Immature natural killer cell (primary cell): ENCODE measurements at regions not wholly inside any gene's neighbourhood (a gene's known extent, or its start where the extent isn't known, plus 50 kb on each side); places are given as distances from the start of the nearest gene placed in this dataset.

Experiments used
- DNase-seq, 3 donors: peaks; one replicate each; pipeline ENCODE4 v3.0.0; 2022; ENCODE audit warnings: mixed read lengths in 1 of 3
- H3K27ac Mint-ChIP-seq, 6 donors: one replicate each; pipeline ENCODE4 v1.8.0; 2020; ENCODE audit warnings: mixed read lengths in 6 of 6, mild to moderate bottlenecking in 5 of 6, inconsistent platforms in 4 of 6, moderate library complexity in 3 of 6
- H3K27me3 Mint-ChIP-seq, 3 donors: one replicate each; pipeline ENCODE4 v1.8.0; 2020 to 2021; ENCODE audit warnings: low read depth in 3 of 3, mild to moderate bottlenecking in 3 of 3, mixed read lengths in 3 of 3, moderate library complexity in 3 of 3, inconsistent platforms in 1 of 3
- H3K36me3 Mint-ChIP-seq, 3 donors: one replicate each; pipeline ENCODE4 v1.8.0; 2020; ENCODE audit warnings: mixed read lengths in 3 of 3, inconsistent platforms in 2 of 3, mild to moderate bottlenecking in 2 of 3
- H3K4me1 Mint-ChIP-seq, 2 donors: one replicate each; pipeline ENCODE4 v1.8.0; 2020; ENCODE audit warnings: inconsistent platforms in 2 of 2, mild to moderate bottlenecking in 2 of 2, mixed read lengths in 2 of 2, moderate library complexity in 1 of 2
- H3K4me3 Mint-ChIP-seq, 5 donors: one replicate each; pipeline ENCODE4 v1.8.0; 2020; ENCODE audit warnings: mild to moderate bottlenecking in 5 of 5, mixed read lengths in 5 of 5, inconsistent platforms in 3 of 5, moderate library complexity in 3 of 5
- H3K9me3 Mint-ChIP-seq, 6 donors: one replicate each; pipeline ENCODE4 v1.8.0; 2020; ENCODE audit warnings: mild to moderate bottlenecking in 6 of 6, mixed read lengths in 6 of 6, inconsistent platforms in 4 of 6, moderate library complexity in 3 of 6

GRCh38 chr5:117662361-117662760, 1087.7 kb upstream of the SEMA6A start:
- Mint-ChIP-seq H3K4me1 (no peaks in the 10 kb centered on the region), H3K27ac (no peak overlapping the region), H3K4me3 (no peak overlapping the region), H3K9me3 (peaks cover 6 to 56% (median 34%) of the 10 kb centered on the region in 6 donors), H3K36me3 (peaks cover 0 to 3% (median 0%) of the 10 kb centered on the region in 3 donors), H3K27me3 (no peaks in the 10 kb centered on the region)
- DNase-seq, result no peak

GRCh38 chr5:117657541-117657940, 1082.9 kb upstream of the SEMA6A start:
- no peaks in the 10 kb centered on the region for H3K4me1 Mint-ChIP-seq

GRCh38 chr5:117652958-117653280, 1078.3 kb upstream of the SEMA6A start:
- Mint-ChIP-seq H3K36me3 (no peaks in the 10 kb centered on the region), H3K27me3 (no peaks in the 10 kb centered on the region), H3K27ac (no peak overlapping the region), H3K4me1 (no peaks in the 10 kb centered on the region), H3K4me3 (no peak overlapping the region), H3K9me3 (peaks cover 7 to 47% (median 15%) of the 10 kb centered on the region in 6 donors)
- no peak for DNase-seq

More at GRCh38 chr5:117657541-117657940, 1082.9 kb upstream of the SEMA6A start:
- Mint-ChIP-seq H3K27ac (no peak overlapping the region), H3K36me3 (peaks cover 0 to 3% (median 0%) of the 10 kb centered on the region in 3 donors), H3K4me3 (no peak overlapping the region), H3K27me3 (no peaks in the 10 kb centered on the region), H3K9me3 (peaks cover 5 to 54% (median 18%) of the 10 kb centered on the region in 6 donors)
- DNase-seq, result no peak

- DNase-seq, result no peak
- H3K9me3 Mint-ChIP-seq, result peaks cover 7 to 48% (median 14%) of the 10 kb centered on the region in 6 donors
- no peak overlapping the region for H3K27ac Mint-ChIP-seq
- no peak overlapping the region for H3K4me3 Mint-ChIP-seq
- no peaks in the 10 kb centered on the region for H3K4me1 Mint-ChIP-seq
- H3K27me3 Mint-ChIP-seq, result no peaks in the 10 kb centered on the region
- no peaks in the 10 kb centered on the region for H3K36me3 Mint-ChIP-seq
Observed at GRCh38 chr5:117652036-117652957, 1077.7 kb upstream of the SEMA6A start.

GRCh38 chr5:117649821-117650220, 1075.2 kb upstream of the SEMA6A start:
- no peak for DNase-seq
- Mint-ChIP-seq H3K4me3 (no peak overlapping the region), H3K9me3 (peaks cover 7 to 40% (median 16%) of the 10 kb centered on the region in 6 donors), H3K36me3 (no peaks in the 10 kb centered on the region), H3K27me3 (peaks cover 0 to 2% (median 0%) of the 10 kb centered on the region in 3 donors), H3K4me1 (no peaks in the 10 kb centered on the region), H3K27ac (no peak overlapping the region)

- DNase-seq, result no peak
- peaks cover 3 to 33% (median 10%) of the 10 kb centered on the region in 6 donors for H3K9me3 Mint-ChIP-seq
- no peak overlapping the region for H3K4me3 Mint-ChIP-seq
- no peaks in the 10 kb centered on the region for H3K4me1 Mint-ChIP-seq
- H3K36me3 Mint-ChIP-seq, result no peaks in the 10 kb centered on the region
- H3K27me3 Mint-ChIP-seq, result peaks cover 0 to 2% (median 1%) of the 10 kb centered on the region in 3 donors
- no peak overlapping the region for H3K27ac Mint-ChIP-seq
Observed at GRCh38 chr5:117645400-117645799, 1070.8 kb upstream of the SEMA6A start.

- Mint-ChIP-seq H3K36me3 (peaks cover 0 to 3% (median 0%) of the 10 kb centered on the region in 3 donors), H3K4me3 (no peak overlapping the region), H3K9me3 (peaks cover 7 to 51% (median 22%) of the 10 kb centered on the region in 6 donors), H3K27ac (no peak overlapping the region), H3K27me3 (peaks cover 0 to 1% (median 0%) of the 10 kb centered on the region in 3 donors), H3K4me1 (no peaks in the 10 kb centered on the region)
- no peak for DNase-seq
Observed at GRCh38 chr5:117638581-117638980, 1064.0 kb upstream of the SEMA6A start.

- H3K36me3 Mint-ChIP-seq, result no peaks in the 10 kb centered on the region
- peaks cover 16 to 77% (median 35%) of the 10 kb centered on the region in 6 donors for H3K9me3 Mint-ChIP-seq
- no peaks in the 10 kb centered on the region for H3K27me3 Mint-ChIP-seq
Observed at GRCh38 chr5:117633093-117633492, 1058.5 kb upstream of the SEMA6A start.

GRCh38 chr5:117624201-117624600, 1049.6 kb upstream of the SEMA6A start:
- H3K4me3 Mint-ChIP-seq, result no peak overlapping the region
- H3K9me3 Mint-ChIP-seq, result peaks cover 3 to 28% (median 13%) of the 10 kb centered on the region in 6 donors
- H3K4me1 Mint-ChIP-seq, result no peaks in the 10 kb centered on the region
- peaks cover 0 to 2% (median 0%) of the 10 kb centered on the region in 3 donors for H3K27me3 Mint-ChIP-seq
- H3K27ac Mint-ChIP-seq, result no peak overlapping the region
- no peak for DNase-seq
- no peaks in the 10 kb centered on the region for H3K36me3 Mint-ChIP-seq

More at GRCh38 chr5:117633093-117633492, 1058.5 kb upstream of the SEMA6A start:
- Mint-ChIP-seq H3K27ac (no peak overlapping the region), H3K4me1 (no peaks in the 10 kb centered on the region), H3K4me3 (no peak overlapping the region)
- DNase-seq, result no peak

- Mint-ChIP-seq H3K27me3 (peaks cover 0 to 2% (median 0%) of the 10 kb centered on the region in 3 donors), H3K4me3 (no peak overlapping the region), H3K9me3 (peaks cover 3 to 37% (median 16%) of the 10 kb centered on the region in 6 donors), H3K27ac (no peak overlapping the region), H3K36me3 (no peaks in the 10 kb centered on the region), H3K4me1 (no peaks in the 10 kb centered on the region)
- no peak for DNase-seq
Observed at GRCh38 chr5:117623042-117623805, 1048.6 kb upstream of the SEMA6A start.

GRCh38 chr5:117621921-117622320, 1047.3 kb upstream of the SEMA6A start:
- no peaks in the 10 kb centered on the region for H3K4me1 Mint-ChIP-seq
- H3K36me3 Mint-ChIP-seq, result no peaks in the 10 kb centered on the region
- H3K9me3 Mint-ChIP-seq, result peaks cover 3 to 36% (median 13%) of the 10 kb centered on the region in 6 donors
- H3K4me3 Mint-ChIP-seq, result no peak overlapping the region
- H3K27me3 Mint-ChIP-seq, result peaks cover 0 to 2% (median 0%) of the 10 kb centered on the region in 3 donors
- no peak for DNase-seq
- H3K27ac Mint-ChIP-seq, result no peak overlapping the region

GRCh38 chr5:117615226-117615625, 1040.6 kb upstream of the SEMA6A start:
- peaks cover 11 to 27% (median 16%) of the 10 kb centered on the region in 6 donors for H3K9me3 Mint-ChIP-seq

GRCh38 chr5:117614408-117614807, 1039.8 kb upstream of the SEMA6A start:
- no peaks in the 10 kb centered on the region for H3K27me3 Mint-ChIP-seq
- H3K36me3 Mint-ChIP-seq, result no peaks in the 10 kb centered on the region
- DNase-seq, result no peak
- H3K4me1 Mint-ChIP-seq, result no peaks in the 10 kb centered on the region
- no peak overlapping the region for H3K27ac Mint-ChIP-seq
- no peak overlapping the region for H3K4me3 Mint-ChIP-seq
- peaks cover 17 to 34% (median 20%) of the 10 kb centered on the region in 6 donors for H3K9me3 Mint-ChIP-seq

More at GRCh38 chr5:117615226-117615625, 1040.6 kb upstream of the SEMA6A start:
- Mint-ChIP-seq H3K27me3 (no peaks in the 10 kb centered on the region), H3K36me3 (no peaks in the 10 kb centered on the region), H3K4me1 (no peaks in the 10 kb centered on the region), H3K4me3 (no peak overlapping the region), H3K27ac (no peak overlapping the region)
- DNase-seq, result no peak

- Mint-ChIP-seq H3K4me3 (no peak overlapping the region), H3K9me3 (peaks cover 4 to 18% (median 8%) of the 10 kb centered on the region in 6 donors), H3K27ac (no peak overlapping the region), H3K27me3 (peaks cover 0 to 1% (median 0%) of the 10 kb centered on the region in 3 donors), H3K4me1 (no peaks in the 10 kb centered on the region), H3K36me3 (no peaks in the 10 kb centered on the region)
- DNase-seq, result no peak
Observed at GRCh38 chr5:117604845-117605244, 1030.2 kb upstream of the SEMA6A start.
